Neutrophil (primary cell): ENCODE measurements at regions not wholly inside any gene's neighbourhood (a gene's known extent, or its start where the extent isn't known, plus 50 kb on each side); places are given as distances from the start of the nearest gene placed in this dataset.

Source experiments
- H3K27ac ChIP-seq: fragments of 200-600 bp; sonication (generic); 2 replicates; pipeline ENCODE4 v1.5.1; 2016; ENCODE audit warnings: mild to moderate bottlenecking, moderate library complexity
- H3K27me3 ChIP-seq: fragments of 200-600 bp; sonication (generic); 2 replicates; pipeline ENCODE4 v1.6.0; 2016; ENCODE audit warnings: mild to moderate bottlenecking
- H3K36me3 ChIP-seq: fragments of 200-600 bp; sonication (generic); 2 replicates; pipeline ENCODE4 v1.5.1; 2017
- H3K4me1 ChIP-seq, 2 experiments: fragments of 200-600 bp in 1 of 2; sonication (generic) in 1 of 2; 1 replicate in 1 of 2; 2 replicates in 1 of 2; pipeline versions ENCODE4 v1.5.1 to v1.6.1; 2013 to 2016; ENCODE audit warnings: low read depth in 1 of 2, low read length in 1 of 2, mild to moderate bottlenecking in 1 of 2, moderate library complexity in 1 of 2; ENCODE audit not compliant: control insufficient read depth in 1 of 2, insufficient read depth in 1 of 2
- H3K4me3 ChIP-seq, 2 experiments: fragments of 200-600 bp in 1 of 2; sonication (generic) in 1 of 2; 1 replicate in 1 of 2; 2 replicates in 1 of 2; pipeline ENCODE4 v1.5.1; 2013 to 2016; ENCODE audit warnings: low read depth in 1 of 2, low read length in 1 of 2, mild to moderate bottlenecking in 1 of 2, moderate library complexity in 1 of 2
- H3K9me3 ChIP-seq: fragments of 200-600 bp; sonication (generic); 2 replicates; pipeline ENCODE4 v1.5.1; 2016
- CTCF ChIP-seq: fragments of 200-600 bp; sonication (generic); IDR thresholded peaks from 2 replicates; pipeline ENCODE4 v1.5.1; 2016; ENCODE audit warnings: antibody characterized with exemption

- no peaks in the 10 kb centered on the region for H3K9me3 ChIP-seq
- no peak for TF ChIP-seq CTCF
- H3K36me3 ChIP-seq, result no peaks in the 10 kb centered on the region
- H3K4me3 ChIP-seq, result no peak overlapping the region
- no peaks in the 10 kb centered on the region for H3K4me1 ChIP-seq
- H3K27me3 ChIP-seq, result no peaks in the 10 kb centered on the region
- no peak overlapping the region for H3K27ac ChIP-seq
Measured at GRCh38 chr2:6283259-6283658, 582.4 kb downstream of the CMPK2 start.

GRCh38 chr2:6287406-6287805 lies 578.3 kb downstream of the CMPK2 start:
- Histone ChIP-seq H3K9me3 (no peaks in the 10 kb centered on the region), H3K36me3 (no peaks in the 10 kb centered on the region), H3K27ac (no peak overlapping the region), H3K4me1 (no peaks in the 10 kb centered on the region), H3K4me3 (no peak overlapping the region), H3K27me3 (no peaks in the 10 kb centered on the region)
- TF ChIP-seq CTCF, result no peak

- no peak overlapping the region for H3K27ac ChIP-seq
- no peak for TF ChIP-seq CTCF
- no peaks in the 10 kb centered on the region for H3K36me3 ChIP-seq
- H3K9me3 ChIP-seq, result no peaks in the 10 kb centered on the region
- H3K4me3 ChIP-seq, result no peak overlapping the region
- H3K4me1 ChIP-seq, result no peaks in the 10 kb centered on the region
- no peaks in the 10 kb centered on the region for H3K27me3 ChIP-seq
Measured at GRCh38 chr2:6288791-6289190, 576.9 kb downstream of the CMPK2 start.

GRCh38 chr2:6290217-6291015 lies 575.3 kb downstream of the CMPK2 start:
- Histone ChIP-seq H3K4me3 (no peak overlapping the region), H3K27ac (no peak overlapping the region), H3K27me3 (no peaks in the 10 kb centered on the region), H3K36me3 (no peaks in the 10 kb centered on the region), H3K9me3 (no peaks in the 10 kb centered on the region), H3K4me1 (no peaks in the 10 kb centered on the region)
- TF ChIP-seq CTCF, result no peak

- no peaks in the 10 kb centered on the region for H3K27me3 ChIP-seq
- no peaks in the 10 kb centered on the region for H3K36me3 ChIP-seq
- H3K4me3 ChIP-seq, result no peak overlapping the region
- no peaks in the 10 kb centered on the region for H3K4me1 ChIP-seq
- TF ChIP-seq CTCF, result no peak
- H3K9me3 ChIP-seq, result no peaks in the 10 kb centered on the region
- H3K27ac ChIP-seq, result no peak overlapping the region
Measured at GRCh38 chr2:6294791-6295190, 570.9 kb downstream of the CMPK2 start.
